WTC11 (cell line): ENCODE measurements at regions not wholly inside any gene's neighbourhood (a gene's known extent, or its start where the extent isn't known, plus 50 kb on each side); places are given as distances from the start of the nearest gene placed in this dataset.

ENCODE experiments used
- ATAC-seq: fragments of 200-7000 bp; cut with Tn5 transposase; 2 replicates; pipeline ENCODE4 v1.10.0; 2021; ENCODE audit warnings: mild to moderate bottlenecking, moderate library complexity
- CTCF ChIA-PET: fragments of 300-600 bp; sonication (Branson Sonifier 250); formaldehyde crosslinking; loops from one replicate; lab custom pipeline; 2021; ENCODE audit warnings: antibody characterized with exemption; lab: Charles Lee
- POLR2A ChIA-PET: fragments of 350-600 bp; sonication (Branson Sonifier 250); formaldehyde crosslinking; loops from one replicate; lab custom pipeline; 2021; ENCODE audit warnings: antibody characterized with exemption; lab: Charles Lee
- DNase-seq: peaks from one replicate; pipeline ENCODE4 v3.0.0; 2021; ENCODE audit warnings: low spot score
- H3K27ac Mint-ChIP-seq: 2 replicates; pipeline ENCODE4 v1.8.0; 2021; ENCODE audit warnings: mixed read lengths
- H3K27me3 Mint-ChIP-seq: 2 replicates; pipeline ENCODE4 v1.8.0; 2021; ENCODE audit warnings: low read depth, mild to moderate bottlenecking, moderate library complexity, mixed read lengths
- H3K36me3 Mint-ChIP-seq: 2 replicates; pipeline ENCODE4 v1.8.0; 2021; ENCODE audit warnings: mixed read lengths
- H3K4me1 Mint-ChIP-seq: 2 replicates; pipeline ENCODE4 v1.8.0; 2022; ENCODE audit warnings: mixed read lengths
- H3K4me3 Mint-ChIP-seq: 2 replicates; pipeline ENCODE4 v1.8.0; 2021; ENCODE audit warnings: mild to moderate bottlenecking, moderate library complexity, mixed read lengths
- H3K9me3 Mint-ChIP-seq: 2 replicates; pipeline ENCODE4 v1.8.0; 2021; ENCODE audit warnings: mixed read lengths
- ATF3 ChIP-seq: sonication (generic); formaldehyde crosslinking; conservative IDR thresholded peaks from 2 replicates; pipeline ENCODE4 v1.8.1; 2022; ENCODE audit warnings: mild to moderate bottlenecking, missing genetic modification reagents
- CREB1 ChIP-seq: sonication (generic); formaldehyde crosslinking; IDR thresholded peaks from 2 replicates; pipeline ENCODE4 v1.8.0; 2023; ENCODE audit warnings: mild to moderate bottlenecking, missing genetic modification reagents
- E2F1 ChIP-seq: sonication (generic); formaldehyde crosslinking; IDR thresholded peaks from 2 replicates; pipeline ENCODE4 v1.8.0; 2022; ENCODE audit warnings: mild to moderate bottlenecking, missing genetic modification reagents
- E2F5 ChIP-seq: sonication (generic); formaldehyde crosslinking; IDR thresholded peaks from 2 replicates; pipeline ENCODE4 v1.8.1; 2022; ENCODE audit warnings: mild to moderate bottlenecking, moderate library complexity, missing genetic modification reagents
- GTF2I ChIP-seq: fragments of 250-450 bp; sonication (Bioruptor Pico); conservative IDR thresholded peaks from 2 replicates; pipeline ENCODE4 v1.4.0; 2021; ENCODE audit warnings: mild to moderate bottlenecking
- IRF1 ChIP-seq: sonication (generic); formaldehyde crosslinking; IDR thresholded peaks from 2 replicates; pipeline ENCODE4 v1.8.0; 2023; ENCODE audit warnings: missing genetic modification reagents
- JAZF1 ChIP-seq: fragments of 250-450 bp; sonication (Bioruptor Pico); IDR thresholded peaks from 2 replicates; pipeline ENCODE4 v1.9.0; 2021; ENCODE audit warnings: moderate library complexity, mild to moderate bottlenecking, inconsistent platforms
- KAT7 ChIP-seq: sonication (generic); formaldehyde crosslinking; IDR thresholded peaks from 2 replicates; pipeline ENCODE4 v1.8.1; 2023; ENCODE audit warnings: missing genetic modification reagents, mild to moderate bottlenecking, borderline replicate concordance
- MLX ChIP-seq: sonication (generic); formaldehyde crosslinking; IDR thresholded peaks from 2 replicates; pipeline ENCODE4 v1.8.1; 2023; ENCODE audit warnings: mild to moderate bottlenecking, missing genetic modification reagents, moderate library complexity
- MXD4 ChIP-seq: fragments of 250-450 bp; sonication (Bioruptor Pico); IDR thresholded peaks from 2 replicates; pipeline ENCODE4 v1.8.0; 2021; ENCODE audit warnings: mild to moderate bottlenecking, moderate library complexity, borderline replicate concordance
- MYBL2 ChIP-seq: sonication (generic); formaldehyde crosslinking; IDR thresholded peaks from 2 replicates; pipeline ENCODE4 v1.8.1; 2023; ENCODE audit warnings: mild to moderate bottlenecking, moderate library complexity, missing genetic modification reagents
- NFATC4 ChIP-seq: fragments of 250-450 bp; sonication (Bioruptor Pico); IDR thresholded peaks from 2 replicates; pipeline ENCODE4 v1.9.0; 2021; ENCODE audit warnings: mild to moderate bottlenecking
- PREB ChIP-seq: sonication (generic); formaldehyde crosslinking; IDR thresholded peaks from 2 replicates; pipeline ENCODE4 v1.8.1; 2022; ENCODE audit warnings: mild to moderate bottlenecking, missing genetic modification reagents, moderate library complexity, borderline replicate concordance
- RELA ChIP-seq: sonication (generic); formaldehyde crosslinking; IDR thresholded peaks from 2 replicates; pipeline ENCODE4 v1.8.1; 2022; ENCODE audit warnings: missing genetic modification reagents, mild to moderate bottlenecking, borderline replicate concordance
- STAT6 ChIP-seq: sonication (generic); formaldehyde crosslinking; conservative IDR thresholded peaks from 2 replicates; pipeline ENCODE4 v1.8.1; 2023; ENCODE audit warnings: mild to moderate bottlenecking, low read depth, missing genetic modification reagents, moderate library complexity
- TP53 ChIP-seq: sonication (generic); formaldehyde crosslinking; IDR thresholded peaks from 2 replicates; pipeline ENCODE4 v1.8.1; 2023; ENCODE audit warnings: mild to moderate bottlenecking, missing genetic modification reagents
- ZMAT4 ChIP-seq: fragments of 250-450 bp; sonication (Bioruptor Pico); IDR thresholded peaks from 2 replicates; pipeline ENCODE4 v1.9.0; 2021; ENCODE audit warnings: mild to moderate bottlenecking
- ZNF121 ChIP-seq: sonication (generic); formaldehyde crosslinking; IDR thresholded peaks from 2 replicates; pipeline ENCODE4 v1.8.0; 2023; ENCODE audit warnings: missing genetic modification reagents
- ZNF263 ChIP-seq: sonication (generic); formaldehyde crosslinking; IDR thresholded peaks from 2 replicates; pipeline ENCODE4 v1.8.1; 2022; ENCODE audit warnings: low read depth, mild to moderate bottlenecking, moderate library complexity, missing genetic modification reagents
- ZNF532 ChIP-seq: fragments of 250-450 bp; sonication (Bioruptor Pico); IDR thresholded peaks from 2 replicates; pipeline ENCODE4 v1.9.0; 2021; ENCODE audit warnings: mild to moderate bottlenecking, borderline replicate concordance

GRCh38 chr5:105630803-105631202 lies 2039.9 kb downstream of the EFNA5 start:
- DNase-seq, result no peak
- no peaks in the 10 kb centered on the region for H3K9me3 Mint-ChIP-seq
- peak; percentile 50; the same call in 1 of the 2 replicates for ATAC-seq
- TF ChIP-seq ZNF263 (CRISPR knock-in tag) (no peak), E2F1 (no peak), MYBL2 (CRISPR knock-in tag) (no peak), RELA (no peak), STAT6 (no peak), GTF2I (CRISPR knock-in tag) (no peak), ZMAT4 (CRISPR knock-in tag) (no peak), MLX (CRISPR knock-in tag) (no peak), IRF1 (CRISPR knock-in tag) (no peak), JAZF1 (no peak), NFATC4 (no peak), ATF3 (CRISPR knock-in tag) (no peak), ZNF532 (no peak), ZNF121 (CRISPR knock-in tag) (no peak)
- TF ChIP-seq, all 79 proteins: peak for 0
- H3K36me3 Mint-ChIP-seq, result no peaks in the 10 kb centered on the region
- CTCF ChIA-PET, result no interaction called here
- H3K27me3 Mint-ChIP-seq, result no peaks in the 10 kb centered on the region
- no peak overlapping the region for H3K4me3 Mint-ChIP-seq
- POLR2A ChIA-PET, result no interaction called here
- H3K4me1 Mint-ChIP-seq, result peaks cover 12% of the 10 kb centered on the region
- no peak overlapping the region for H3K27ac Mint-ChIP-seq

GRCh38 chr5:105619725-105620124 lies 2051.0 kb downstream of the EFNA5 start:
- DNase-seq (no peak), ATAC-seq (no peak)
- Mint-ChIP-seq H3K27me3 (no peaks in the 10 kb centered on the region), H3K9me3 (no peaks in the 10 kb centered on the region), H3K4me1 (peaks cover 6% of the 10 kb centered on the region), H3K36me3 (no peaks in the 10 kb centered on the region), H3K4me3 (no peak overlapping the region), H3K27ac (no peak overlapping the region)
- CTCF ChIA-PET, result no interaction called here
- POLR2A ChIA-PET, result no interaction called here
- TF ChIP-seq KAT7 (no peak), MLX (CRISPR knock-in tag) (no peak), JAZF1 (no peak), PREB (CRISPR knock-in tag) (no peak), MXD4 (CRISPR knock-in tag) (no peak), TP53 (no peak), CREB1 (CRISPR knock-in tag) (no peak), ATF3 (CRISPR knock-in tag) (no peak), E2F5 (no peak), MYBL2 (CRISPR knock-in tag) (no peak)
